Stimulated activated CD4-positive, alpha-beta T cell treated with anti-CD3 and anti-CD28 coated beads, TNF-alpha, amount 100 ng/mL, for 4 hours (primary cell): ENCODE measurements at regions not wholly inside any gene's neighbourhood (a gene's known extent, or its start where the extent isn't known, plus 50 kb on each side); places are given as distances from the start of the nearest gene placed in this dataset.
A peak's percentile ranks its signal among the peaks of the same experiment; 100 is the strongest.

Experiments used
- DNase-seq, 3 experiments: peaks; one replicate each; pipeline ENCODE4 v3.0.0-alpha.2; 2020; ENCODE audit warnings: low read depth in 3 of 3

GRCh38 chrX:46301903-46302302 is 243.3 kb downstream of the ZNF674 start:
- no peak for DNase-seq

GRCh38 chrX:46298821-46299220 is 246.4 kb downstream of the ZNF674 start:
- no peak for DNase-seq

DNA sequence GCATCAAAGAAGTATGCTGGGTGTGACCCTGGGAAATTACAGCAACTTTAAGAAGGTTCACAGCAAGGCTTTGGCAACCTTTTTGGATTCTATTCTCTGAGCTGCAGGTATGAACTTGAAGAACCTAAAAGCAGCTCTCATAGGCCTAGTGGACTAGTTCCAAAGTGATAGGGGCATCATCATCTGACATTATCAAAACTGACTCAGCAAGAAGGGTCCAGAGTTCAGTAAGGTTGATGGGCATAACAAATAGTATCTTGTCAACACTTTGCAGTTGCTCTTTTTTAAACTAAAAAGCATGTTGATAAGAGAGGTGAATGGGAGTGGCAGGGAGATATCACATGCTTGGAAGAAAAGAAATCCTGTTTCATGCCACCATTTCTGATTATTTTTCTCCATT is 249.3 kb downstream of the ZNF674 start:
- no peak for DNase-seq

GRCh38 chrX:46294234-46294633 is 251.0 kb downstream of the ZNF674 start:
- DNase-seq, result no peak

- DNase-seq, result no peak
These were observed 265.3 kb downstream of the ZNF674 start for GRCh38 chrX:46279925-46280313.

DNA sequence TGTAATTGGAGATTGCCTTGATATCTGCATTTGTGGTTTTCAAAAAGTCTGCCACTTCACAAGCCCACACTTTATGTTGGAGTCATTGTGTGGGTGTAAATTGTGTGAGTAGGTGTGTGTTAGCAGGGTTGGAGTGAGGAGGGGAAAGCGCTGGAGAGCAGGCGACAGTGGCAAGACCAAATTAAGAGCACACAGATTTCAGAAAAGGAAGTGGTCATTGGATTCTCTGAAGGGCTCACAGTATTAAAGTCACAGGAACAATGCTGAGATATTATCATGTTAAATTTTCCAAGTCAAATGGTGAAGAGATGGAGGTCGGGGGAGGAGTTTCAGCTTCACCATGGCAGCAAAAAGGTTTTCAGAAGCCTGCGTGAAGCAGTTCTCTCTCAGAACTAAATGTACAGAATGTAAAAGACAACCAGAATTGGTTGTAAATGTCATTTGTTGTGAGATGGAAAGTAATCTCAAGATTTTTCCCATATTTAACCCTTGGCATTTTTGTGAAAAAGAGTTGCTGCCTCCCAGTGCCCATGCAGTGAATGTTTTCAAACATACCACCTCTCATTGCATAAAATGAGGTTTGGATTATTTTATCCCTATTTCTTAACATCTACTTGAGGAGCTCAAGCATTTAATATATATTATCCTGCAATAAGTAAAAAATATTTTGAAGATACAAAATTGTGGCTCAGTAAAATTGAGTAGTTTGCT is 265.9 kb downstream of the ZNF674 start:
- DNase-seq, result no peak

- no peak for DNase-seq
These were observed 266.6 kb downstream of the ZNF674 start for GRCh38 chrX:46278572-46278971.

DNA sequence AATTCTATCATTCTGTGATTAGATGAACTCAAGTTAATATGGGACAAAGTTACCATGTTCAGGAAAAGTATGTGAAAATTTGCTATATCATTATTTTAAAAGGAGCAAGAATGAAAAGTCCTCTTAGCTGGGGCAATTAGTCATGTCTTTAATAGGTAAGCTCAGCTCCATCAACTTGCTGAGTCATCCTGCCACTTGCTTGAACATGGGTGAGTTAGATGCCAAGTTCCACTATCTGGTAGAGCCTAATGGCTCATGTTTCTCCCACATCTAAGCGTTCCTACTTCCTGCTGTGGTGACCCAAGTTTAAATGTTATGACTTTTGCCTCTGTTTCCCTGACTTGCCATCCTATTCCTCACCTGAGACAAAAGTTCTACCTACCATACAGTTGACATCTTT is 276.8 kb downstream of the ZNF674 start:
- no peak for DNase-seq

DNA sequence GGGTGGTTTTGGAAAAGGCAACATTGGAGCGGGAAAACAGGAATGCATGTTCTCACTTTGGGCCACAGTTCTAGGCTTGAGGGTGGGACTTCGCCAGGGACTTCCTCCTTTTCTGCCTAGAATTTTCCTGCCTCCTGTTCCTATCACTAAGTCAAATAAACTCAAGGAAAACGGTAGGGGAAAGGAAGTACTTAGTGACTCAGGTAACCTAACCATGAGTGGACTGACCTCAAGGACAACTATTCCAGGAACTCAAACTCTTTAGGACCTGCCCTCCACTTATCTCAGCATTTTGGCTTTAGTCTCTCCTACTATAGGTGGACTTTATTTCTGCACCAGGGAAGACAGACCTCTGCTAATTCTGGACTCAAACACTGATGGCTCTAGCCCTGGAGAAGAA is 281.7 kb downstream of the ZNF674 start:
- DNase-seq, result no peak

DNA sequence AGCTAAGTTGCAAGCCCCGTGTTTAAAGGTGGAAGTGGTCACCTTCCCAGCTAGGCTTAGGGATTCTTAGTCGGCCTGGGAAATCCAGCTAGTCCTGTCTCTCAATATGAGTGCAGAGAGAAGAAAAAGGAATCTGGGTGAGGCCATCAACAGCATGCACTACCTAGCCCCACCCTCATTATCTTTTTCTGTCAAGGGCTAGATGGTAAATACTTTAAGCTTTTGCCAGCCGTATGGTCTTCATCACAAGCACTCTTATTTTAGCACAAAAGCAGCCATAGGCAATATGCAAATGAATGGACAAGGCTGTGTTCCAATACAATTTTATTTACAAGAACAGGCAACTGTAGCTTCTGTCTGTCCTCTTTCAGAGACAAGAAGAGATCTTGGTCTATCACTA is 282.9 kb downstream of the ZNF674 start:
- DNase-seq, result no peak

- no peak for DNase-seq
These were observed 284.7 kb downstream of the ZNF674 start for GRCh38 chrX:46260499-46260898.

GRCh38 chrX:46258356-46258755 is 286.9 kb downstream of the ZNF674 start:
- no peak for DNase-seq

DNA sequence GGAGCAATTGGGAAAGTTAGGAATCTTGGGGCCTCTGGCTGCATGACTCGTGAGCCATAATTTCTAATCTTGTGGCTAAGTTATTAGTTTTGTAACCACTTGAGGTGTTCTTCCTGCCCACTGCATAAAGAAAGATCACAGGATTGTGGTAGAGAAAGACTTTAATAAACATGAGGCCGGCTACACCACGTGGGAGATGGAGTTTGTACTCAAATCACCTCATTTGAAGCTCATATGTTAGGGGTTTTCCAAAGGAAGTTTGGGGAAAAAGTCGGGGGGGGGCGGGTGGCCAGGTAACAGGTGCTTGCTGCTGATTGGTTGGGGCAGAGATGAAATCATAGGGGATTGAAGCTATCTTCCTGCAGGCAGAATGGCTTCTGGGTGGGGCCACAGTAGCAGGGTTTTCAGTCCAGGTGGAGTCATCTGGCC is 287.8 kb downstream of the ZNF674 start:
- peak in 1 of 3 experiments; percentile 2 for DNase-seq

GRCh38 chrX:46256875-46257274 is 288.3 kb downstream of the ZNF674 start:
- DNase-seq, result no peak

- DNase-seq, result no peak
These were observed 290.2 kb downstream of the ZNF674 start for GRCh38 chrX:46255046-46255445.

DNA sequence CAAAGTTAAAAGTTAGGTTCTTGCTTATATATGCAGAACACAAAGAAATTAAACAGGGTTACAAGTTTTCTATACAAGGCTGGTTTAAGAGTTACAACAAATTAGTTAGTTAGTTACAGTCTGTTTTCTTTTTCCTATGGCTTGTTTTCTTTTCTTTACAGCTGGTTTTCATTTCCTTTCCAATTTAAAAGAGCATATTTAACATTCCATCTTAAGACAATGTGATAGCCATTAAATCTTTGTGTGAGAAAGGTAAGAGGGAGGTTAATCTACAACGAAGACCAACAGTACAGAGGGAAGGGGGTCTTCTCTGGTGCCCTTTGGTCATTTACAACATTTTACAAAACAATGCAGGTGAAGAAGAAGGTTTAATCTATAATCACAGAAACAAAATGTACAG is 290.6 kb downstream of the ZNF674 start:
- no peak for DNase-seq

DNA sequence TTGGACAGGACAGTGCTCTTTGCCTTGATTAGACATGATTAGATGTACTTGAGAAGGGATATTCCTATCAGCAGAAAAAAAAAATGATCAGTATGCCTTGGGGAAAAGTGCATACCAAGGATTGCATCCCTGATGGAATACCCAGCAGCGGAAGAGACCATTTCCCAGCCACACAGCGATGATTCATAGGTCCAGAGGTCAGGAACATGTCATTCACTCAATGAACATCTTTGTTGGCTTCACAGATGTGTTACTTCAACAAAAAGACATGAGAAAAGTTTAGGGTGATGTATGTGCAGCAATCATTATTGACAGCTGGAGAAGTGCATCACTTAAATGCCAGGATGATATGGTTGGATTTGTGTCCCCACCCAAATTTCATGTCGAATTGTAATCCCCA is 293.5 kb downstream of the ZNF674 start:
- no peak for DNase-seq

GRCh38 chrX:46250151-46250550 is 295.1 kb downstream of the ZNF674 start:
- no peak for DNase-seq

- DNase-seq, result no peak
These were observed 297.8 kb downstream of the ZNF674 start for GRCh38 chrX:46247456-46247855.

GRCh38 chrX:46244451-46244850 is 300.8 kb downstream of the ZNF674 start:
- DNase-seq, result no peak

GRCh38 chrX:46236411-46236810 is 308.8 kb downstream of the ZNF674 start:
- DNase-seq, result no peak

- DNase-seq, result no peak
These were observed 309.4 kb downstream of the ZNF674 start for GRCh38 chrX:46235778-46236177.

DNA sequence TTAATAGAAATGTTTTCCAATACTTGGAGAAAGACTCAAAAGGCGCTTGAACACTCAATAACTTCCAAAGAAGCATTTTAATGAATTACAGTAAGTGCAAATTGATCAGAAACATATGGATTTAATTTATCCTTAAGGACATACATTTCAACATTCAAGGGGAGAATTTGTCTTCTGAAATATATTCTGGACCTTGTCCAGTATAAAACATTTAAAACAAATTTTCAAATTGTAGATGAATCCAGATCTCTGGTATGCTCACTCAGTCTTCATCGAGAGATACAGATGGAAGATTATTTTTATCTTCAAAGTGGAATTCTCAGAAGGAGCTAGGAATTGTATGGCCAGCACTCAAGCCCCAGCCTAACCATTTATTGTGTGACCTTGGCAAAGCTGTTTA is 310.4 kb downstream of the ZNF674 start:
- no peak for DNase-seq

DNA sequence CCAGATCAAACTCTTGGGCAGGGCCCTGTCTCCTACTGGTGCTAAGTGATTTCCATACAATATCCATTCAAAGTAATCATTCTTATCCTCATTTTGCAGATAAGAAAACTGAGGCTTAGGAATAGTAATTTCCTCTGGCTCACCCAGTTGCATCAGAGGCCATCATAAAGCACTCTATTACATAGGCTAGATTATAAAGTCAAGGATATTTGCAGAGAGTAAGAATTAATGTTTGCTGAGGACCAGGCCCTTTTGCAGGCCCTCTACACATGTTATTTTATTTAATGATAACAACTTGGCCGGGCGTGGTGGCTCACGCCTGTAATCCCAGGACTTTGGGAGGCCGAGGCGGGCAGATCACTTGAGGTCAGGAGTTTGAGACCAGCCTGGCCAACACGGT is 316.8 kb downstream of the ZNF674 start:
- DNase-seq, result no peak
